ENCODE measurements at regions not wholly inside any gene's neighbourhood (a gene's known extent, or its start where the extent isn't known, plus 50 kb on each side); places are given as distances from the start of the nearest gene placed in this dataset.

- no peaks in the 10 kb centered on the region for H3F3A ChIP-seq (ENCODE audit: low read length, unreplicated experiment)
- no TSS peak for BruUV-seq (replicated peaks)
- intact Hi-C loops (cut with micrococcal nuclease): no loop called here
- no peaks in the 10 kb centered on the region for H3K9me2 ChIP-seq (replicated peaks; ENCODE audit: low read length)
- H3K9me3 ChIP-seq (ENCODE audit: low read length): no peaks in the 10 kb centered on the region
- ATAC-seq (no peak), DNase-seq (no peak)
- TF ChIP-seq EZH2phosphoT487 (IDR thresholded peaks at IDR 0.05; ENCODE audit: borderline replicate concordance, low read length): no peak
- no peak for TF ChIP-seq EZH2 (IDR thresholded peaks at IDR 0.05; ENCODE audit: low read length, unreplicated experiment)
- no peak for TF ChIP-seq CTCF (conservative IDR thresholded peaks at IDR 0.05; ENCODE audit: low read depth, low read length)
- no peak overlapping the region for H3K4me2 ChIP-seq (ENCODE audit: low read length)
- H3K79me2 ChIP-seq (ENCODE audit: low read length): no peaks in the 10 kb centered on the region
- H3K27ac ChIP-seq (ENCODE audit: low read length): no peak overlapping the region
- H3K4me1 ChIP-seq (ENCODE audit: insufficient read depth, low read length): no peaks in the 10 kb centered on the region
- no peak overlapping the region for H3K9ac ChIP-seq (ENCODE audit: low read length)
- ChIA-PET CTCF (no interaction called here), POLR2A (ENCODE audit: unreplicated experiment) (no interaction called here)
- H4K20me1 ChIP-seq (ENCODE audit: low read length): no peaks in the 10 kb centered on the region
- no peaks in the 10 kb centered on the region for H3K27me3 ChIP-seq (ENCODE audit: low read length)
- no peak overlapping the region for H3K4me3 ChIP-seq (ENCODE audit: low read length)
- no peaks in the 10 kb centered on the region for H3K36me3 ChIP-seq (ENCODE audit: low read depth, low read length)
- no peak overlapping the region for H2AFZ ChIP-seq (ENCODE audit: low read length)
Measured at GRCh38 chr6:122129313-122130025, 270.0 kb upstream of the HSF2 start.

- ATAC-seq: no peak
- Histone ChIP-seq H3K36me3 (ENCODE audit: low read depth, low read length) (no peaks in the 10 kb centered on the region), H2AFZ (ENCODE audit: low read length) (no peak overlapping the region), H3K4me3 (ENCODE audit: low read length) (no peak overlapping the region), H3K27ac (ENCODE audit: low read length) (no peak overlapping the region), H3K27me3 (ENCODE audit: low read length) (no peaks in the 10 kb centered on the region), H3K4me1 (ENCODE audit: insufficient read depth, low read length) (no peaks in the 10 kb centered on the region), H3K9me3 (ENCODE audit: low read length) (no peaks in the 10 kb centered on the region), H3K79me2 (ENCODE audit: low read length) (no peaks in the 10 kb centered on the region), H3K4me2 (ENCODE audit: low read length) (no peak overlapping the region), H3K9ac (ENCODE audit: low read length) (no peak overlapping the region), H4K20me1 (ENCODE audit: low read length) (no peaks in the 10 kb centered on the region), H3F3A (ENCODE audit: low read length, unreplicated experiment) (no peaks in the 10 kb centered on the region), H3K9me2 (replicated peaks; ENCODE audit: low read length) (no peaks in the 10 kb centered on the region)
- DNase-seq: no peak
- CTCF ChIA-PET: no interaction called here
- TF ChIP-seq CTCF (conservative IDR thresholded peaks at IDR 0.05; ENCODE audit: low read depth, low read length): no peak
- no TSS peak for BruUV-seq (replicated peaks)
- POLR2A ChIA-PET (ENCODE audit: unreplicated experiment): no interaction called here
- intact Hi-C loops (cut with micrococcal nuclease): no loop called here
Measured at GRCh38 chr6:122130026-122130348, 269.5 kb upstream of the HSF2 start.

- BruUV-seq (replicated peaks): no TSS peak
- CTCF ChIA-PET: no interaction called here
- TF ChIP-seq EZH2phosphoT487 (IDR thresholded peaks at IDR 0.05; ENCODE audit: borderline replicate concordance, low read length) (no peak), CTCF (conservative IDR thresholded peaks at IDR 0.05; ENCODE audit: low read depth, low read length) (no peak), EZH2 (IDR thresholded peaks at IDR 0.05; ENCODE audit: low read length, unreplicated experiment) (no peak)
Measured at GRCh38 chr6:122130518-122130917, 268.9 kb upstream of the HSF2 start.

More at GRCh38 chr6:122130518-122130917, 268.9 kb upstream of the HSF2 start:
- ATAC-seq (no peak), DNase-seq (no peak)
- Histone ChIP-seq H3K9ac (ENCODE audit: low read length) (no peak overlapping the region), H2AFZ (ENCODE audit: low read length) (no peak overlapping the region), H3K4me1 (ENCODE audit: insufficient read depth, low read length) (no peaks in the 10 kb centered on the region), H3F3A (ENCODE audit: low read length, unreplicated experiment) (no peaks in the 10 kb centered on the region), H3K9me3 (ENCODE audit: low read length) (no peaks in the 10 kb centered on the region), H3K9me2 (replicated peaks; ENCODE audit: low read length) (no peaks in the 10 kb centered on the region), H4K20me1 (ENCODE audit: low read length) (no peaks in the 10 kb centered on the region), H3K27ac (ENCODE audit: low read length) (no peak overlapping the region), H3K4me3 (ENCODE audit: low read length) (no peak overlapping the region), H3K27me3 (ENCODE audit: low read length) (no peaks in the 10 kb centered on the region), H3K79me2 (ENCODE audit: low read length) (no peaks in the 10 kb centered on the region), H3K36me3 (ENCODE audit: low read depth, low read length) (no peaks in the 10 kb centered on the region), H3K4me2 (ENCODE audit: low read length) (no peak overlapping the region)
- intact Hi-C loops (cut with micrococcal nuclease): no loop called here
- POLR2A ChIA-PET (ENCODE audit: unreplicated experiment): no interaction called here

Measured in PC-3 (cell line).